ENCODE measurements at regions not wholly inside any gene's neighbourhood (a gene's known extent, or its start where the extent isn't known, plus 50 kb on each side); places are given as distances from the start of the nearest gene placed in this dataset.

DNA sequence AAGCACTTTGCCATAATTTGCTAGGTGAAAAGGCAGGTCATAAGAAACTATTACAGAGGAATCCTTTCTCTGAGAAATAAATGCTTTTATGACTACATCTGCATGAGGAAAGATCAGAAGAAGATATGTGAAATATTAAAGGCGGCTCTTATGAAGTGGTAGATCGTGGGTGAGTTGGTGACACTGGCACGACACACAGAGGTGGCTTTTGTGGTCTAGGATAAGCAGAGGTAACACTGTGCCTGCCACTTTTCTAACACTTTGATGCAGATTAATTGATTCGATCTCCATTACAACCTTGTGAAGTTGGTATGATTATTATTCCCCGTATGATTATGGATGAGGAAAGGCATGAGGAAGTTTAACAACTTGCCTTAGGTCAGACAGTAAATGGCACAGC is 60.0 kb upstream of the ELK3 start (continued):
- TF ChIP-seq EZH2phosphoT487 (IDR thresholded peaks at IDR 0.05; ENCODE audit: unreplicated experiment) = no peak
- TF ChIP-seq CREB1 (CRISPR knock-in tag; IDR thresholded peaks at IDR 0.05; ENCODE audit: low read depth) = no peak
- no peak for TF ChIP-seq NANOG (IDR thresholded peaks at IDR 0.05; ENCODE audit: borderline replicate concordance)
- no peak for TF ChIP-seq ZNF331 (CRISPR knock-in tag; IDR thresholded peaks at IDR 0.05; ENCODE audit: low read depth)
- TF ChIP-seq, protein P1, sequence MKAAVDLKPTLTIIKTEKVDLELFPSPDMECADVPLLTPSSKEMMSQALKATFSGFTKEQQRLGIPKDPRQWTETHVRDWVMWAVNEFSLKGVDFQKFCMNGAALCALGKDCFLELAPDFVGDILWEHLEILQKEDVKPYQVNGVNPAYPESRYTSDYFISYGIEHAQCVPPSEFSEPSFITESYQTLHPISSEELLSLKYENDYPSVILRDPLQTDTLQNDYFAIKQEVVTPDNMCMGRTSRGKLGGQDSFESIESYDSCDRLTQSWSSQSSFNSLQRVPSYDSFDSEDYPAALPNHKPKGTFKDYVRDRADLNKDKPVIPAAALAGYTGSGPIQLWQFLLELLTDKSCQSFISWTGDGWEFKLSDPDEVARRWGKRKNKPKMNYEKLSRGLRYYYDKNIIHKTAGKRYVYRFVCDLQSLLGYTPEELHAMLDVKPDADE (IDR thresholded peaks at IDR 0.05) = no peak
- TF ChIP-seq, protein P2, sequence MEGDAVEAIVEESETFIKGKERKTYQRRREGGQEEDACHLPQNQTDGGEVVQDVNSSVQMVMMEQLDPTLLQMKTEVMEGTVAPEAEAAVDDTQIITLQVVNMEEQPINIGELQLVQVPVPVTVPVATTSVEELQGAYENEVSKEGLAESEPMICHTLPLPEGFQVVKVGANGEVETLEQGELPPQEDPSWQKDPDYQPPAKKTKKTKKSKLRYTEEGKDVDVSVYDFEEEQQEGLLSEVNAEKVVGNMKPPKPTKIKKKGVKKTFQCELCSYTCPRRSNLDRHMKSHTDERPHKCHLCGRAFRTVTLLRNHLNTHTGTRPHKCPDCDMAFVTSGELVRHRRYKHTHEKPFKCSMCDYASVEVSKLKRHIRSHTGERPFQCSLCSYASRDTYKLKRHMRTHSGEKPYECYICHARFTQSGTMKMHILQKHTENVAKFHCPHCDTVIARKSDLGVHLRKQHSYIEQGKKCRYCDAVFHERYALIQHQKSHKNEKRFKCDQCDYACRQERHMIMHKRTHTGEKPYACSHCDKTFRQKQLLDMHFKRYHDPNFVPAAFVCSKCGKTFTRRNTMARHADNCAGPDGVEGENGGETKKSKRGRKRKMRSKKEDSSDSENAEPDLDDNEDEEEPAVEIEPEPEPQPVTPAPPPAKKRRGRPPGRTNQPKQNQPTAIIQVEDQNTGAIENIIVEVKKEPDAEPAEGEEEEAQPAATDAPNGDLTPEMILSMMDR (conservative IDR thresholded peaks at IDR 0.05; ENCODE audit: low read depth in 2 of 2) = no peak
- TF ChIP-seq ZNF114 (CRISPR knock-in tag; IDR thresholded peaks at IDR 0.05) = no peak
- no peak for TF ChIP-seq POLR2AphosphoS5 (IDR thresholded peaks at IDR 0.05; ENCODE audit: low read depth)

DNA sequence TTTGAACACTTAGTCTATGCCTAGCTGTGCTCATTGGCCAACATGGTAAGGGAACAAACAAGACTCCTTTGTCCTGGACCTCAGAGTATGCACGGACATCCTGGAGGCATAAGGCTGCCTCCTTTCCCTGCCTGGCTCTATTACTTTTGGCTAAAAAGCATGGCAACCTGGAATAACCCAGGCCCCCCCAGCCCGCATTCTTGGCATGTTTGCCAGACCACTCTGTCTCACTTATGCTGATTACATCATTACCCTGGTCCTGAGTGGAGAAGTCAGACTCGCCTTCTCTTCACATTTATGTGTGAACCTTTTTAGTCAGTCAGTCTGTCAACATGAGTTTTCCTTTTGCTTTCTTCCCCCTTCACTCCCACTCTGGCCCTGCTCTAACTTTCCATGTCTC is 58.0 kb upstream of the ELK3 start:
- Mint-ChIP-seq H3K27me3 (ENCODE audit: insufficient read depth, low read depth, poor library complexity) (peaks cover 3% of the 10 kb centered on the region), H3K4me3 (no peak overlapping the region), H3K4me1 (peaks cover 5% of the 10 kb centered on the region), H3K27ac (no peak overlapping the region), H3K36me3 (ENCODE audit: low read depth) (no peaks in the 10 kb centered on the region), H3K9me3 (no peaks in the 10 kb centered on the region)
- no peak overlapping the region for H3K4me2 ChIP-seq
- no peak overlapping the region for H3K4me3 ChIP-seq
- no peaks in the 10 kb centered on the region for H4K20me1 ChIP-seq (replicated peaks; ENCODE audit: insufficient read depth)
- H3F3A ChIP-seq (replicated peaks; ENCODE audit: low read depth) = no peaks in the 10 kb centered on the region
- H3K27ac ChIP-seq (ENCODE audit: low read depth) = no peak overlapping the region
- H2AFZ ChIP-seq = peak overlapping the region; percentile 69; the same call in 1 of the 2 replicates
- no peaks in the 10 kb centered on the region for H3K27me3 ChIP-seq (ENCODE audit: insufficient read depth)
- ATAC-seq = no peak
- H3K4me1 ChIP-seq (ENCODE audit: insufficient read depth) = no peaks in the 10 kb centered on the region
- no peaks in the 10 kb centered on the region for H3K79me2 ChIP-seq (replicated peaks; ENCODE audit: insufficient read depth)
- H3K36me3 ChIP-seq (ENCODE audit: insufficient read depth) = no peaks in the 10 kb centered on the region; the same call in 1 of the 2 replicates
- H3K9me2 ChIP-seq (ENCODE audit: insufficient read depth) = no peaks in the 10 kb centered on the region; the same call in 1 of the 2 replicates
- no peak for DNase-seq (ENCODE audit: low spot score)
- TF ChIP-seq, protein P2 (conservative IDR thresholded peaks at IDR 0.05; ENCODE audit: low read depth in 2 of 2) = no peak
- TF ChIP-seq STAT1 (IDR thresholded peaks at IDR 0.05; ENCODE audit: unreplicated experiment) (no peak), EZH2phosphoT487 (IDR thresholded peaks at IDR 0.05; ENCODE audit: unreplicated experiment) (no peak), JUNB (IDR thresholded peaks at IDR 0.05; ENCODE audit: unreplicated experiment) (no peak)
- TF ChIP-seq, protein P3, sequence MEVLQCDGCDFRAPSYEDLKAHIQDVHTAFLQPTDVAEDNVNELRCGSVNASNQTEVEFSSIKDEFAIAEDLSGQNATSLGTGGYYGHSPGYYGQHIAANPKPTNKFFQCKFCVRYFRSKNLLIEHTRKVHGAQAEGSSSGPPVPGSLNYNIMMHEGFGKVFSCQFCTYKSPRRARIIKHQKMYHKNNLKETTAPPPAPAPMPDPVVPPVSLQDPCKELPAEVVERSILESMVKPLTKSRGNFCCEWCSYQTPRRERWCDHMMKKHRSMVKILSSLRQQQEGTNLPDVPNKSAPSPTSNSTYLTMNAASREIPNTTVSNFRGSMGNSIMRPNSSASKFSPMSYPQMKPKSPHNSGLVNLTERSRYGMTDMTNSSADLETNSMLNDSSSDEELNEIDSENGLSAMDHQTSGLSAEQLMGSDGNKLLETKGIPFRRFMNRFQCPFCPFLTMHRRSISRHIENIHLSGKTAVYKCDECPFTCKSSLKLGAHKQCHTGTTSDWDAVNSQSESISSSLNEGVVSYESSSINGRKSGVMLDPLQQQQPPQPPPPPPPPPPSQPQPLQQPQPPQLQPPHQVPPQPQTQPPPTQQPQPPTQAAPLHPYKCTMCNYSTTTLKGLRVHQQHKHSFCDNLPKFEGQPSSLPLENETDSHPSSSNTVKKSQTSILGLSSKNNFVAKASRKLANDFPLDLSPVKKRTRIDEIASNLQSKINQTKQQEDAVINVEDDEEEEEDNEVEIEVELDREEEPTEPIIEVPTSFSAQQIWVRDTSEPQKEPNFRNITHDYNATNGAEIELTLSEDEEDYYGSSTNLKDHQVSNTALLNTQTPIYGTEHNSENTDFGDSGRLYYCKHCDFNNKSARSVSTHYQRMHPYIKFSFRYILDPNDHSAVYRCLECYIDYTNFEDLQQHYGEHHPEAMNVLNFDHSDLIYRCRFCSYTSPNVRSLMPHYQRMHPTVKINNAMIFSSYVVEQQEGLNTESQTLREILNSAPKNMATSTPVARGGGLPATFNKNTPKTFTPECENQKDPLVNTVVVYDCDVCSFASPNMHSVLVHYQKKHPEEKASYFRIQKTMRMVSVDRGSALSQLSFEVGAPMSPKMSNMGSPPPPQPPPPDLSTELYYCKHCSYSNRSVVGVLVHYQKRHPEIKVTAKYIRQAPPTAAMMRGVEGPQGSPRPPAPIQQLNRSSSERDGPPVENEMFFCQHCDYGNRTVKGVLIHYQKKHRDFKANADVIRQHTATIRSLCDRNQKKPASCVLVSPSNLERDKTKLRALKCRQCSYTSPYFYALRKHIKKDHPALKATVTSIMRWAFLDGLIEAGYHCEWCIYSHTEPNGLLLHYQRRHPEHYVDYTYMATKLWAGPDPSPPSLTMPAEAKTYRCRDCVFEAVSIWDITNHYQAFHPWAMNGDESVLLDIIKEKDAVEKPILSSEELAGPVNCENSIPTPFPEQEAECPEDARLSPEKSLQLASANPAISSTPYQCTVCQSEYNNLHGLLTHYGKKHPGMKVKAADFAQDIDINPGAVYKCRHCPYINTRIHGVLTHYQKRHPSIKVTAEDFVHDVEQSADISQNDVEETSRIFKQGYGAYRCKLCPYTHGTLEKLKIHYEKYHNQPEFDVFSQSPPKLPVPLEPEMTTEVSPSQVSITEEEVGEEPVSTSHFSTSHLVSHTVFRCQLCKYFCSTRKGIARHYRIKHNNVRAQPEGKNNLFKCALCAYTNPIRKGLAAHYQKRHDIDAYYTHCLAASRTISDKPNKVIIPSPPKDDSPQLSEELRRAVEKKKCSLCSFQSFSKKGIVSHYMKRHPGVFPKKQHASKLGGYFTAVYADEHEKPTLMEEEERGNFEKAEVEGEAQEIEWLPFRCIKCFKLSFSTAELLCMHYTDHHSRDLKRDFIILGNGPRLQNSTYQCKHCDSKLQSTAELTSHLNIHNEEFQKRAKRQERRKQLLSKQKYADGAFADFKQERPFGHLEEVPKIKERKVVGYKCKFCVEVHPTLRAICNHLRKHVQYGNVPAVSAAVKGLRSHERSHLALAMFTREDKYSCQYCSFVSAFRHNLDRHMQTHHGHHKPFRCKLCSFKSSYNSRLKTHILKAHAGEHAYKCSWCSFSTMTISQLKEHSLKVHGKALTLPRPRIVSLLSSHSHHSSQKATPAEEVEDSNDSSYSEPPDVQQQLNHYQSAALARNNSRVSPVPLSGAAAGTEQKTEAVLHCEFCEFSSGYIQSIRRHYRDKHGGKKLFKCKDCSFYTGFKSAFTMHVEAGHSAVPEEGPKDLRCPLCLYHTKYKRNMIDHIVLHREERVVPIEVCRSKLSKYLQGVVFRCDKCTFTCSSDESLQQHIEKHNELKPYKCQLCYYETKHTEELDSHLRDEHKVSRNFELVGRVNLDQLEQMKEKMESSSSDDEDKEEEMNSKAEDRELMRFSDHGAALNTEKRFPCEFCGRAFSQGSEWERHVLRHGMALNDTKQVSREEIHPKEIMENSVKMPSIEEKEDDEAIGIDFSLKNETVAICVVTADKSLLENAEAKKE (CRISPR knock-in tag; IDR thresholded peaks at IDR 0.05) = no peak
- TF ChIP-seq, protein P1 (IDR thresholded peaks at IDR 0.05) = no peak
